Right hindlimb (tissue), 1 donor: ENCODE measurements at regions not wholly inside any gene's neighbourhood (a gene's known extent, or its start where the extent isn't known, plus 50 kb on each side); places are given as distances from the start of the nearest gene placed in this dataset.

Experiments
- DNase-seq: peaks from one replicate; pipeline ENCODE4 v3.0.0-alpha.2; 2018

- no peak for DNase-seq
Measured at GRCh38 chr3:59443618-59444293, 393.9 kb upstream of the CFAP20DC start.

GRCh38 chr3:59442046-59442445, 392.2 kb upstream of the CFAP20DC start:
- no peak for DNase-seq

GRCh38 chr3:59440285-59441028, 390.6 kb upstream of the CFAP20DC start:
- no peak for DNase-seq

GRCh38 chr3:59438492-59438891, 388.7 kb upstream of the CFAP20DC start:
- DNase-seq, result no peak

GRCh38 chr3:59436164-59436958, 386.5 kb upstream of the CFAP20DC start:
- no peak for DNase-seq

- DNase-seq, result no peak
Measured at GRCh38 chr3:59433546-59433945, 383.7 kb upstream of the CFAP20DC start.

GRCh38 chr3:59432665-59433064, 382.8 kb upstream of the CFAP20DC start:
- DNase-seq, result no peak

GRCh38 chr3:59430341-59430740, 380.5 kb upstream of the CFAP20DC start:
- no peak for DNase-seq

GRCh38 chr3:59429198-59429597, 379.4 kb upstream of the CFAP20DC start:
- DNase-seq, result no peak

- DNase-seq, result no peak
Measured at GRCh38 chr3:59426821-59427565, 377.2 kb upstream of the CFAP20DC start.

GRCh38 chr3:59425942-59426341, 376.1 kb upstream of the CFAP20DC start:
- DNase-seq, result no peak

- no peak for DNase-seq
Measured at GRCh38 chr3:59425371-59425770, 375.5 kb upstream of the CFAP20DC start.

GRCh38 chr3:59424268-59425010, 374.6 kb upstream of the CFAP20DC start:
- DNase-seq, result no peak

GRCh38 chr3:59423707-59424106, 373.9 kb upstream of the CFAP20DC start:
- DNase-seq, result no peak

- DNase-seq, result no peak
Measured at GRCh38 chr3:59422312-59422711, 372.5 kb upstream of the CFAP20DC start.

- no peak for DNase-seq
Measured at GRCh38 chr3:59418836-59419235, 369.0 kb upstream of the CFAP20DC start.

GRCh38 chr3:59412516-59412915, 362.7 kb upstream of the CFAP20DC start:
- DNase-seq, result no peak

GRCh38 chr3:59411694-59412093, 361.9 kb upstream of the CFAP20DC start:
- DNase-seq, result no peak

- DNase-seq, result no peak
Measured at GRCh38 chr3:59411186-59411585, 361.4 kb upstream of the CFAP20DC start.

GRCh38 chr3:59408047-59408624, 358.3 kb upstream of the CFAP20DC start:
- no peak for DNase-seq

- DNase-seq, result no peak
Measured at GRCh38 chr3:59407425-59407824, 357.6 kb upstream of the CFAP20DC start.

GRCh38 chr3:59406943-59407342, 357.1 kb upstream of the CFAP20DC start:
- no peak for DNase-seq
